Transverse colon (tissue), 4 donors: ENCODE measurements at regions not wholly inside any gene's neighbourhood (a gene's known extent, or its start where the extent isn't known, plus 50 kb on each side); places are given as distances from the start of the nearest gene placed in this dataset.

Experiments used
- DNase-seq: peaks from one replicate; pipeline ENCODE4 v3.0.0-alpha.2; 2019
- H3K27ac ChIP-seq, 4 donors: fragments of 200-600 bp; sonication (generic); 2 replicates each; pipeline ENCODE4 v1.5.1; 2016 to 2018; ENCODE audit warnings: inconsistent platforms in 4 of 4
- H3K27me3 ChIP-seq: fragments of 200-600 bp; sonication (generic); 2 replicates; pipeline ENCODE4 v1.5.1; 2017; ENCODE audit warnings: inconsistent platforms
- H3K36me3 ChIP-seq, 4 donors: fragments of 200-600 bp; sonication (generic); 2 replicates each; pipeline ENCODE4 v1.5.1; 2017 to 2019; ENCODE audit warnings: inconsistent platforms in 4 of 4
- H3K4me1 ChIP-seq, 4 donors: fragments of 200-600 bp; sonication (generic); 2 replicates each; pipeline ENCODE4 v1.5.1; 2017 to 2020; ENCODE audit warnings: inconsistent platforms in 4 of 4
- H3K4me3 ChIP-seq, 4 donors: fragments of 200-600 bp; sonication (generic); 1 replicate in 1 of 4; 2 replicates in 3 of 4; pipeline versions ENCODE4 v1.5.1 to v1.6.1; 2017 to 2019; ENCODE audit warnings: inconsistent platforms in 4 of 4
- H3K9me3 ChIP-seq, 2 donors: fragments of 200-600 bp; sonication (generic); 2 replicates each; pipeline ENCODE4 v1.5.1; 2017 to 2019; ENCODE audit warnings: inconsistent platforms in 2 of 2
- CTCF ChIP-seq, 5 experiments: fragments of 200-600 bp in 3 of 5; fragments of 450-650 bp in 2 of 5; sonication (generic) in 3 of 5; IDR thresholded peaks; 1 replicate in 2 of 5; 2 replicates in 3 of 5; pipeline ENCODE4 v1.5.1; 2016 to 2017; ENCODE audit warnings: antibody characterized with exemption in 5 of 5, inconsistent platforms in 3 of 5, mild to moderate bottlenecking in 2 of 5, moderate library complexity in 1 of 5
- EP300 ChIP-seq: sonication (generic); formaldehyde crosslinking; IDR thresholded peaks from one replicate; pipeline ENCODE4 v1.6.1; 2017; ENCODE audit warnings: antibody characterized with exemption, low read depth
- POLR2A ChIP-seq: fragments of 450-650 bp; IDR thresholded peaks from one replicate; pipeline ENCODE4 v1.6.1; 2016; ENCODE audit warnings: antibody characterized with exemption, mild to moderate bottlenecking, moderate library complexity
- POLR2AphosphoS5 ChIP-seq, 3 donors: sonication (generic); formaldehyde crosslinking; IDR thresholded peaks; one replicate each; pipeline ENCODE4 v1.6.1; 2016; ENCODE audit warnings: antibody characterized with exemption in 3 of 3
- WGBS, 2 donors: methylation state at CpG; one replicate each; pipeline ENCODE4 v1.1.5; 2018; ENCODE audit warnings: low coverage in 1 of 2; 5-methylcytosine and 5-hydroxymethylcytosine counted together
- in situ Hi-C, 4 donors: fragments of 200-750 bp; cut with MboI; loops; one replicate each; pipeline versions ENCODE4 v1.15.0 to v1.15.1; 2017; ENCODE audit warnings: low sequenced_read_pairs in 3 of 4, low pct_ligation_motif_present in 1 of 4, low pct_unique_long_range_greater_than_20kb in 1 of 4
- intact Hi-C: fragments of 100-400 bp; cut with DNase I; formaldehyde crosslinking; loops from one replicate; pipeline ENCODE4 v1.15.1; 2023; ENCODE audit warnings: low total_unique reads

DNA sequence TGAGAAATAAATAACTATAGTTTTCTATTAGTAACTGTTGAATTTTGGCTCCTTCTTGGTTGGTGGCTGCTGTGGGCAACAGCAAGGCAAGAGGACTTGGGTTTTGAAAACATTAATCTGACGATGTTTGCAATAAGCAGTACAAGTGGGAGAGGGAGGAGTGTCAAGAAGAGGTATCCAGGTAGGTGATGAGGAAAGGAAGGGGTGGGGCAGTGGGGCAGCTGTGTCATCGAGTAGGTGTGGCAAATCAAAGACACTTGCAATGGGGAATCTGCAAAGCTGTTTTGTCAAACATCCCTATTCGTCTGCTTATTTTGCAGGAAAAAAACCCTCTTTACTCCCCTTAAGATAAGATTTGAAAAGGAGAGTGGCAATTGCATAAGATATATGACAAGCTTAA, 171.9 kb upstream of the MAP3K7 start:
- H3K36me3 ChIP-seq = no peaks in the 10 kb centered on the region
- no peaks in the 10 kb centered on the region for H3K9me3 ChIP-seq
- no peak for DNase-seq
- no peak overlapping the region for H3K4me3 ChIP-seq
- intact Hi-C loops = no loop called here
- H3K4me1 ChIP-seq = no peaks in the 10 kb centered on the region
- H3K27ac ChIP-seq = no peak overlapping the region
- 50 to 54% methylated on average over 3 of the region's 3 CpGs for WGBS, 2 donors
- H3K27me3 ChIP-seq = no peaks in the 10 kb centered on the region
- no peak for TF ChIP-seq POLR2AphosphoS5 (IDR thresholded peaks at IDR 0.05)
- no peak for TF ChIP-seq CTCF (IDR thresholded peaks at IDR 0.05)
- TF ChIP-seq EP300 = no peak
- TF ChIP-seq POLR2A = no peak
- in situ Hi-C loops = no loop called here

DNA sequence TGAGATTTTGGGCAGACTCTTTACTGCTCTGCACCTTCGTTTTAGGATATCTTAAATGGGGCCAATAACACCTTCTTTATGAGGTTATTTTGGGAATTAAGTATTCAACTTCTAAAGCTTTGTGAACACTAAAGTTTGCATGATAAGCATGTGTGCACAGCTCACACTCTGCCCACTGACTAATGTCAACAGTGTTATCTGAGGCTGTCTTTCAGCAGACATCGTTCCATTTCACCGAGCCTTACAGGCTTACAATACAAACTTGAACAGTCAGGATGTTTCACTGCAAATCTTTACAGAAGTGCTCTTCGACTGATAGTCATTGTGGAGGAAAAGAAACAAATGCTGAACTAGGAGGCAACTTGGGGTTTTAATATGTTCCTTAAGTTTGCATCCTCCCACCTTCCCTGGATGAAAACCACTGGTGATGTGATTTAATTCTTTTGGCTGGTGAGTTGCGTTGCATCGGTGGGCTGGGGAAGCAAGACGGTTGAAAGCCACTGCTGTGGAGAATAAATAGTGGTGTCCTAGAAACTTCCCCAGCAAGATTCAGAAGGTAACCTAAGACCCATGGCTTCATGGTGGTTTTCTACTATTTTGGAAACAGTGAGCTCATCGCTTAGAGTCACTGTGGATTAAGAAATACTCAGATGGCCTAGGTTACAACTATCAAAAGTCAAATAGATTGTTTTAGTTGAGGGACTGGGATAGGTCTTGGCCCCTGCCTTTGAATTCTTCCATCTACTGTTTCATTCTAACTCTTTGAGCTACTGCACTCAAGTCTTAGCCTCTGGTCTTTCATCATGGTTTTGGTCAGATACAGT, 167.2 kb upstream of the MAP3K7 start:
- Histone ChIP-seq H3K9me3 (no peaks in the 10 kb centered on the region), H3K4me1 (no peaks in the 10 kb centered on the region), H3K27me3 (no peaks in the 10 kb centered on the region), H3K4me3 (no peak overlapping the region), H3K36me3 (no peaks in the 10 kb centered on the region), H3K27ac (no peak overlapping the region)
- in situ Hi-C loops = no loop called here
- intact Hi-C loops = no loop called here
- no peak for DNase-seq
- TF ChIP-seq EP300 (no peak), POLR2AphosphoS5 (IDR thresholded peaks at IDR 0.05) (no peak), CTCF (IDR thresholded peaks at IDR 0.05) (no peak), POLR2A (no peak)
- 52 to 56% methylated on average over 4 to 8 of the region's 8 CpGs for WGBS, 2 donors

GRCh38 chr6:90739802-90740201, 152.9 kb upstream of the MAP3K7 start:
- DNase-seq = no peak
- in situ Hi-C loops (no loop called here), intact Hi-C loops (no loop called here)
- Histone ChIP-seq H3K36me3 (no peaks in the 10 kb centered on the region), H3K4me3 (no peak overlapping the region), H3K9me3 (no peaks in the 10 kb centered on the region), H3K27me3 (no peaks in the 10 kb centered on the region), H3K27ac (no peak overlapping the region), H3K4me1 (no peaks in the 10 kb centered on the region)
- WGBS, 2 donors = 41% methylated on average over 4 of the region's 4 CpGs; no CpG with 5 or more reads in 1 of the 2 donors
- TF ChIP-seq POLR2A (no peak), EP300 (no peak), POLR2AphosphoS5 (IDR thresholded peaks at IDR 0.05) (no peak), CTCF (IDR thresholded peaks at IDR 0.05) (no peak)

DNA sequence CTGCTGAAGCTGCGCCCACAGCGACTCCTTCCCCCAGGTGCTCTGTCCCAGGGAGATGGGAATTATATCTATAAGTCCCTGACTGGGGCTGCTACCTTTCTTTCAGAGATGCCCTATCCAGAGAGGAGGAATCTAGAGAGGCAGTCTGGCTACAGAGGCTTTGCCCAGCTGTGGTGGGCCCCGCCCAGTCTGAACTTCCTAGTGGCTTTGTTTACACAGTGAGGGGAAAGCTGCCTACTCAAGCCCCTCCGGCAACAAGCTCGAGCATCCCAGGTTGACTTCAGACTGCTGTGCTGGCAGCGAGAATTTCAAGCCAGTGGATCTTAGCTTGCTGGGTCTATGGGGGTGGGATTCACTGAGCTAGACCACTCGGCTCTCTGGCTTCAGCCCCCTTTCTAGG, 152.5 kb upstream of the MAP3K7 start:
- 62% methylated on average over 7 of the region's 7 CpGs; no CpG with 5 or more reads in 1 of the 2 donors for WGBS, 2 donors
- Histone ChIP-seq H3K27me3 (no peaks in the 10 kb centered on the region), H3K27ac (no peak overlapping the region), H3K36me3 (no peaks in the 10 kb centered on the region), H3K9me3 (no peaks in the 10 kb centered on the region), H3K4me1 (no peaks in the 10 kb centered on the region), H3K4me3 (no peak overlapping the region)
- in situ Hi-C loops (no loop called here), intact Hi-C loops (no loop called here)
- TF ChIP-seq POLR2A = no peak
- TF ChIP-seq POLR2AphosphoS5 (IDR thresholded peaks at IDR 0.05) = no peak
- no peak for TF ChIP-seq EP300
- TF ChIP-seq CTCF (IDR thresholded peaks at IDR 0.05) = no peak
- DNase-seq = no peak
